ENCODE measurements at regions not wholly inside any gene's neighbourhood (a gene's known extent, or its start where the extent isn't known, plus 50 kb on each side); places are given as distances from the start of the nearest gene placed in this dataset.
"Not testable (repeated sequence)": the region's sequence is repeated elsewhere in the genome, so short reads cannot be mapped to it uniquely, and the experiment has no call there.

DNA sequence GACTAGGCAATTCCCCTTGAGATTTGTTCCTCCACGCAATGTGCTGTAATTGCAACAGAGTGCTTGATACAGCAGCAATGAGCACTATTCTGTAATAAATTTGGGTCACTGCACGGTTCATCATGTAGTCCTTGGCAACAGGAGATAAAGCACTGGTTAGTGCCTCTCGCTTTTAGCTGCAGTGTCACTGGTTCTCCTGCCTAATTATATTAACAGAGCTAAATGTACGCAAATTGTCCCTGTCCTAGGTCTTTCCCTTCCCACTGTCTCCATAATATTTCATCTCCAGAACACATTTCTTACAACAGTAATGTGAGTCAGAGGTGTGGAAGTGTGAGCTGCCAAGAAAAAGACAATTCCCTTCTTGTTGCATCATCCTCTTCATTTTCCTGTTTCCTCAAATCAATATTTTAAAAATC, 553.1 kb downstream of the ZNF608 start:
- no peak for DNase-seq (ENCODE audit: low read depth in 1 of 2, low spot score in 1 of 2)

DNA sequence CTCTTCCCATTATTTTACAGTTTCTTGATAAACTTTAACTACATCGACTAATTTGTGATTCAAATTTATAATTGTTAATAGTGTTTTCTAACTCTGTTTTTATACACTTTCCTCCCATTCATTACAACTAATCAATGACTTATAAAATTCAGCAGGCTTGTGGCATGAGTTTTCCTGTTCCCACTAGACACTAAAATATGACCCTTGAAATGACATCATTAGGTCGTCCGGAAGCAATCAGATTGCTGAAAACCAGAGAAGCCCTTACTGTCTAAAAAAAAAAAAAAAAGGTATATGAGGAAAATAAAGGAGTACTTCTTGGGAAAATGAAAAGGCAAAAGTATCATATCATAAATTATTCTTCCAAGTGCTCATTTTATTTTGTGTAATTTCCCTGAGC, 553.7 kb downstream of the ZNF608 start:
- DNase-seq (ENCODE audit: low read depth in 1 of 2, low spot score in 1 of 2): no peak

DNA sequence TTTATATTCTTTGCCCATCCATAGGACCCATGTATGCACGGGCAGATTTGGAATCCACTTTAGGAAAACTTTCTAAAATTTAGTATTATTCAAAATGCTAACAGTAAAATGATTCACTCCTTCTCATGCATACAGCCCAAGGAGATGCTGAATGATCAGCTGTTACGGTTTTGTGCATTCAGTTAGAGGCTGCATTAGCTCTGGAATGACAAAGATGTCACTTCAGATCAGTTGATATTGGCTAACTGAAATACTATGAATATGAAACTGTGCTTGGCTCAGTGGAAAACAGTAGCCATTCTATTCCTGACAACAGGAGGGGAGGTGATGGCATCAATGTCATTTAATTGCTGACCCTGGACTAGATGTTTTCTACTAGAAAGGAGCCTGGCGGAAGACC, 560.7 kb downstream of the ZNF608 start:
- DNase-seq (ENCODE audit: low read depth in 1 of 2, low spot score in 1 of 2): no peak

DNA sequence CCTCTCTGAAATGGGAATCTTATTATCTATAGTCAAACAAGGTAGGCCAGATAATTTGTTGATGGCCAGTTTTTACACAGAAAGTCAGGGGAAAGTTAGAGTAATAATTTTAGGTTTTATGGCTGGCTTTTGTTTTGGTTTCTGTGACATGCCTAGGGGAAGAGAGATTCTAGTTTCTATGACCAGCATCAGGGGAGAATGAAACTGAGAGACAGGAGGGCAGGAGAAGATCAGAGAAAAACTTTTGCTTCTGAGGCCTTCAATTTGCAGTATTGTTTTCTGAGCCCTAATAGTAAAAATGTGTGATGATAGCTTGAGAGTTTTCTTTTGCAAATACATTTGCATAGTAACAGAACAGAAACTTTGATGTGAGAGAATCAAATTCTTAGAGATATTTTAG, 564.3 kb downstream of the ZNF608 start:
- no peak for DNase-seq (ENCODE audit: low read depth in 1 of 2, low spot score in 1 of 2)

DNA sequence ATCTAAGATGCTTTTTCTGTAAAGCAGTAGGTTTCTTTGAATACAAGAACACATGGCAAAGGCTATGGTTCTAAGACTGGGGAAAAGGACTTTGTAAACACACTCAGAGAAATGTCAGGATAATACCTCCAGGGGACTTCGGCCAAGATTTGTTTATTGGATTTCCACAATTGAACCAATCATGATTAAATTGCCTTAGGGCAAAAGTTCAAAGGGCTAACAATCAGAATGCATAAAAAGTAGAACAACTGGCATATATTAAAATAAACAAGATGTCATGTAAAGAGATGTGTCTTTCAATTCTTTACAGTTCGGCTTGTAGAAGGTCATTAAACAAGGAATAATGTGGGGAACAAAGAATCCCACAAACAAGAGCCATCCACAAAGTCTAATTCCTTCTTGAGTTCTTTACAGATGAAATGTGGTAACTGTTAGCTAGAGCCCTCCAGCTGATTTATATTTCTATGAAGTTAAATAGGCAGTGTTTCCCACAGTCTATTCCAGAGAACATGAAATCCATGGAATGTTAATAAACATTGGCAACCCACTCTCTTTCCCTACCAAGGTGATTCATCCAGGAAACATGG, 565.5 kb downstream of the ZNF608 start:
- no peak for DNase-seq (ENCODE audit: low read depth in 1 of 2, low spot score in 1 of 2)

DNA sequence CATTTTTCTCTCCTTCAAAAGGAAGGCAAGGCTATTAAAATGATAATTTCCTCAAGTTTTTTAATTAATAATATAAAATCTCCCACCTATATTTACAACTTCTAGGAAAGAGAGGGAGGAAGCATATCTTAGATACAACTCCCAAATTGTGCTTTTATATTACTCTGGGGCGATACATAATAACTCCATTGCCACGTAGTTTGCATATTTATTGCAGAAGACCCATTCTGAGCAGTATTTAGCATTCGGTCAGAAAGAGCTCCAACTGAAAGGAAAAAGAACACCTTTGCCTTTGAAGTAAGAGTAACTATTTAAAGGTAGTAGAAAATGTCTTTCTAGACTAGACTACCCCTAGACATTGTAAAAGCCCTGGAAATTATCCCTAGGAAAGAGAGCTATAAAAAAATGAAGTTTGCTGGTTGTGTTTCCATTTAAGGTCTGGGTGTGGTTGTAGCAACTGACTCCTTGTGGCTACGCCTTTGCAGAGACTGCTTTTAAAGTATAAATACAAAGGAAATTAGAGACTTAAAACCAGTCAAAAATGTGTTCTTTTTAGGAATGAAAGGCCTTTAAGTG, 566.1 kb downstream of the ZNF608 start:
- DNase-seq (ENCODE audit: low read depth in 1 of 2, low spot score in 1 of 2): no peak

DNA sequence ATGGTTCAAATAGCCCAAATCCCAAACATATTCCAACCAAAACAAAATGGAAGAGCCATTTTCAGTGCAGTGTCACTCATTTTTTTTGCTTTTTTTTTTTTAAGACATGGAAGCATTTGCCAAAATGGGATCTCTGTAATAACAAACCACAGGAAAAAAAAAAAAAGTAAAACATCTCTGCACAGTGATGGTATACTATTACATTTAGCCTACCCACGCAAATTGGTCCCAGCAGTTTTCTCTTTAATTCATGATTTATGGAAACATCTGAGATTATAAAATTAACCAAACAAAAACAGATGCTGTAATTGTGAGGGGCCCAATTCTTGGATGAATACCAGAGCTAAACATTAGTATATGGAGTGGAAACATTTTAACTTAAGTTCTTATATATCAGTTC, 566.6 kb downstream of the ZNF608 start:
- DNase-seq (ENCODE audit: low read depth in 1 of 2, low spot score in 1 of 2): no peak

DNA sequence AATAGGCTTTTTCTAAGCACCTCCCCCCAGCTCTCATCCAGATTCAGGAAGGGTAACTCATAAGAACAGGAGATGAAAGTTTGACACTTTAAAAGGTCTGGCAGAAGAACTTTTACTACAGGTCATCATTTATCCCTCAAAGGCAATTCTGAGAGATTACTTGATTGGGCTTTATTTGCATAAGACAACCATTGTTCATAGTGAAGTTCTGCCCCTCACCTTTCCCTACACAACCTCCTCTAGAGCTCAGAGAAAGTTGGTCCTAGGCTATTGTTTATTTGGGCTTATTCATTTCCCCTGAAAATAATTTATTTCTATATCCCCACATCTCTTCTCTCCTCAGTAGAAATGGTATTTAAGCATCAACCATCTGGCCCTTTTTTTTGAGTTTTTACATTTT, 568.4 kb downstream of the ZNF608 start:
- DNase-seq (ENCODE audit: low read depth in 1 of 2, low spot score in 1 of 2): no peak

DNA sequence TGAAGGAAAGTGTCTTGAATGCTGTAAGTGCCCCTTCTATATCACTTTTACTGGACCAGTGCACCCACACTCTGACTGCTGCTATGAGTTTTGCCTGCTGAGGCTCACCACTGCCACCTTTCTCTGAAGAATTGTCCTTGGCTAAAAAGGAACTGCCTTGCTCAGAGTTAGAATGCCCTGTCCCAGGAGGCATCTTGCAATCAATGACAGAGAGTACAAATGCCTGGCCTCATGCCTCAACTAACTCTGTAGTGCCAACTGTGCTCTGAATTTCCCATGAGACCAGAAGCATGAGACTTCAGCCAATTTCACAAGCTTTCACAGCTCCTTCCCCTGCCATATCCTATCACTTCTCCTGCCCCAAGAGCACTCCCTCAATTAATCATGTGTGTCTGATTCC, 569.7 kb downstream of the ZNF608 start:
- DNase-seq (ENCODE audit: low read depth in 1 of 2, low spot score in 1 of 2): no peak

DNA sequence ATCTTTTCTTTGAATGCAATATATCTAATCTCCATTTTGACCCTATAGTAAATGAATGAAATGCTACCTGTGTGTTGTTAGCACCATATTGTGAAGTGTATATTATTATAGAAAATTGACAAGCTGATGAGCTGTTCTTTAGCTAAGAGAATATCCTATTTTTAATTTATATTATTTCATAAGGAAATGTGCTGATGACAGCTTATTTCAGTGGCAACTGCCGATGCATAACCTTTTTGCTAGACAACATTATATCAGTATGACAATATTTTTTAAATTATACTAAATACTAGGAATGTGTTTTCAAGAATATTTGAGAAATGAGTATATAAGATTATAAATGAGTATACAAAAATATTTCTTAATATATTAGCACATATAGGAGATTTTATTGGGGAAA, 573.1 kb downstream of the ZNF608 start:
- no peak for DNase-seq (ENCODE audit: low read depth in 1 of 2, low spot score in 1 of 2)

DNA sequence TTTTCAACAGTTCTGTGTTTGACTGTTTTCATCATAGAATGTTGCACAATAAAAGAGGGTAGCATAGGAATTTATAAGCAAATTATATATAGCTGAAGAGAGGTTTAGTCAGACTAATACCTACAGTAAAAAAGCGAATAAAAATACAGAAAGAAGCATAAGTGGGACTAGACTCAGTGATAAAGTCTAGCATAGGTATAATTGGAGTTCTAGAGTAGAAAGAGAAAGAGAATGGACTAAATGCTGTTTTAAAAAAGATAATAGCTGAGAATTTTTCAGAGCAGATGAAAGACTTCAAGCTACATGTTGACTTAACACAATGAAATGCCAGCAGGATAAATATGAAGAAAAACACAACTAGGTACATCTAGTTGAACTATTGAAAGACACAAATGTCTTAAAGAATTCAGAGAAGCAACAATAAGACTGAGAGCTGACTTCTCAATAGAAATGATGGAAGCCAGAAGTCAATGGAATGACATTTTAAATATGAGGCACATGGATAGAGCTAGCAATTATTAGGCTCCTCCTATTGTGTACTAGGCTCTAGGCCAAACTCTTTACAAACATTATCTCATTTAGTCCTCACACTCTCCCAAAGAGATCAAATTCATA, 573.9 kb downstream of the ZNF608 start:
- DNase-seq (ENCODE audit: low read depth in 1 of 2, low spot score in 1 of 2): no peak

DNA sequence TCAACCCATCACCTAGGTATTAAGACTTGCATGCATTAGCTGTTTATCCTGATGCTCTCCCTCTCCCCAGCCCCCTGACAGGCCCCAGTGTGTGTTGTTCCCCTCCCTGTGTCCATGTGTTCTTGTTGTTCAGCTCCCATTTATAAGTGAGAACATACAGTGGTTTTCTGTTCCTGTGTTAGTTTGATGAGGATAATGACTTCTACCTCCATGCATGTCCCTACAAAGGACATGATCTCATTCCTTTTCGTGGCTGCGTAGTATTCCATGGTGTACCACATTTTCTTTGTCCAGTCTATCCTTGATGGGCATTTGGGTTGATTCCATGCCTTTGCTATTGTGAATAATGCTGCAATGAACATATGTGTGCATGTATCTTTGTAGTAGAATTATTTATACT, 578.3 kb downstream of the ZNF608 start:
- not testable (repeated sequence) for DNase-seq (ENCODE audit: low read depth in 1 of 2, low spot score in 1 of 2)

DNA sequence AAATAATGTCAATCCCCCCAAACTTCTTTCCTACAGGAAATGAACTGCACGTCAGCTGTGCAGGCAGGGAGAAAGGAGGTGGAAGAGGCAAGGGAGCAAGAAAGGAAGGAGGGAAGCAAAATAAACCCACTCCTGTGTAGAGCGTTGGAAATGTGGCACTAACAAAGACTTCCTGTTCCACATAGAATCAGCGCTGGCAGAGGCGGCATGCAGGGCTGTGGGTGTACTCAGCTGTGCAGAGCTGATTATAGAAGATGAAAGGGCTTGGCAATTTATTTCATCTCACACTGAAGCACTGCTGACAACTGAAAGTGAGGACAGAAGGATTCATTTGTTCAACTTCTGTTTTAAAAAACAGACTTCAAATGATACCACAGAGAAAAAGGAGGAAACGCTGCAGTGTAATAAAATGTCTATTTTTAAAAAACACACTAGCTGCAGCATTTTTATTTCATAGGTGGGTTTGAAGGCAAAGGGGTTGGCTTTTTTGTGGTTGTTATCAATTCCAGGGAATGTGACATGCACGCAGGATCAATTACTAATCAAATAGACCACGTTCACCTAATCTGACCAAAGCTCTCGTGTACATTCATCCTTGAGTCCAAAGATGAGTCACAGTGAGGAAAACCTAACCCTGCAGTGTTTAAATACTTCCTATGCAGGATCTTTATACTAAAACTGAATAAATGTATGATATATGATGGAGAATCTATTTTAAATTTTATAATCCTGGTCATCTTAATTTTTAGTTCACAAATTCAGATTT, 583.5 kb downstream of the ZNF608 start:
- no peak for DNase-seq (ENCODE audit: low read depth in 1 of 2, low spot score in 1 of 2)

DNA sequence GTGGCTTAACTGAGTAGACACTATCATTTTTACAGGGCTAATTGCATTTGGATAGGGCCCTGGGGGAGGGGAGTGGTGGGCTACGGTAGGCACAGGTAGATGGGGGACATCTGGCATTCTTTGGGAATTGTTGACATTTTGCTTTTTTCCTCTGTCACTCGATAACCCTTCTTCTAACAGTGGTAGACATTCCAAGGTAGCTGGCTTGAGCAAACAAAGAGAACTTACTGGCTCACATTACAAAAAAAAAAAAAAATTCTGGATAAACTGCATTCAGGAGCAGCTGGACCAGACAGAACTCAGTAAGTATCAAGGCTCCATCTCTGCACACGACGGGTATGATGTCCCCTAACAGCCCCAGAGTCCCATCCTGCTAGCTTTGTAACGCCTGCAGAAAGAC, 585.2 kb downstream of the ZNF608 start:
- DNase-seq (ENCODE audit: low read depth in 1 of 2, low spot score in 1 of 2): no peak

DNA sequence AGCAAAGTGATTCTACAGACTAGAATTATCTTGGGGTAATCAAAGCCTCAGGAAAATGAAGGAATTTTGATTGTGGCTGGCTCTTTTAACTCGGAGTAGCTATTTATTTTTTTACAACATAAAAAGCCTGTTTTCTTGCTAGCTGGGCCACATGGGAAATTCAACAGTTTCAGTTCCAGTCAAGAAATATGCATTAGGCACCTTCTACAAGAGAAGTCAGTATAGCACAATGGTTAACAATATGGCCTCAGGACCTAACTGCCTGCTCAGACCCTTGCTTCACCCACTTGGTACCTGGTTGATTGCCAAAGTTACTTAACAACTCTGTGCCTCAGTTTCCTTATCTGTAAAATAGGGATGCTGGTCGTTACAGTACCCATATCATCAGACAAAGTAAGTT, 586.2 kb downstream of the ZNF608 start:
- DNase-seq (ENCODE audit: low read depth in 1 of 2, low spot score in 1 of 2): no peak

DNA sequence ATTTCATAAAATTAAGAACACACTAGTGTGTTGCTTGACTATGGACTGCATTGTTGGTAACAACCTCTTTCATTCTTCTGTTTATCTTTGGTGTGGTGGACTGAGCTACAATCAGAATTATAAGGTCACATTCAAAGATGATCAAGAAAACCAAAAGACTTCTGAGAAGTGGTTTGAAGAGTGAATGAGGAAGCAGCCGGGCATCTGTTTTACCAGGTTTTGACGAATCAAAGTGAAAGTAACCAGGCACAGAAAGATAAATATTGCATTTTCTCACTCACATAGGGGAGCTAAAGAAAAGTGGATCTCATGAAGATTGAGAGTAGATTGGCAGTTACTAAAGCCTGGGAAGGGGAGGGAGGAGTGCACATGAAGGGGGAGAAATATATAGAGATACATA, 589.1 kb downstream of the ZNF608 start:
- DNase-seq (ENCODE audit: low read depth in 1 of 2, low spot score in 1 of 2): no peak

DNA sequence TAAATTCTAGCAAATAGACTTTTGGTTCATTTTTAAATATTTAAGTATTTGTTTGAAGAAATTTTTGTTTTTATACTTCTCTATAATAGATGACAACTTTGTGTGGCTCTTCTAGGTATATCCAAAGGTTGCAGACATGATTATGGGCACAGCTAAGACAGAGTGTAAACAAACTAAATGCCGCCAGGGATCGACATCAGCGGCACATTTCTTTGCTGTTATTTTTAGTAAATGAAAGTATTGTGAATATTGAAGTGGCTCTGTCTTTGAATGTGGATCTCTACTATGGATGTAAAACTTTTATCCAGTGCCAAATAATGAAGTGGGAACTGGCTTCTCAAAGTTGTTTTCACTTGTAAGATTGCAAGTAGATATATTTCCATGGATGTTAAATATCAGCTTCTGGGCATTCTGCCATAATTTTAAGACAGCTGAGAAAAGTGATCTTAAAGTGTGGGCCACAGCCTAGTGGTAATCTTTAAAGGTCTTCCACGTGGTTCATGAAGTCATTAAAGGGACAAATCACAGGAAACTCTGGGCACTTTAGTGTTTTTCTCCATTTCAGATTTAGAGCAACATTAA, 589.9 kb downstream of the ZNF608 start:
- DNase-seq (ENCODE audit: low read depth in 1 of 2, low spot score in 1 of 2): no peak

DNA sequence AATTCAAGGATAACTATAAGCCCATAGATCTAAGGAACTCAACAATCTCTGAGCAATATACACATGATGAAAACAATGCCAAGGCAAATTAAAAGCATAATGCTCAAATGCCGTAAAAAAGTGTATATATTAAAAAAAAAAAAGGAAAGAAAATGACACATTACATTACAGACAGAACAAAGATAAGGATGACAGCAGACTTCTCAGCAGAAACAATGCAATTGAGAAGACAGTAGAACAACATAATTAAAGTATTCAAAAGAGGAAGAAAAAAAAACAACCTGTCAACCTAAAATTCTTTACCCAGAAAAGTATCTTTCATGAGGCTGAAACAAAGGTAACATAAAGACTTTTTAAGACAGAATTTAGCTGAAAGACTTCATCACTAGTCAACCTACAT, 591.7 kb downstream of the ZNF608 start:
- DNase-seq (ENCODE audit: low read depth in 1 of 2, low spot score in 1 of 2): no peak

DNA sequence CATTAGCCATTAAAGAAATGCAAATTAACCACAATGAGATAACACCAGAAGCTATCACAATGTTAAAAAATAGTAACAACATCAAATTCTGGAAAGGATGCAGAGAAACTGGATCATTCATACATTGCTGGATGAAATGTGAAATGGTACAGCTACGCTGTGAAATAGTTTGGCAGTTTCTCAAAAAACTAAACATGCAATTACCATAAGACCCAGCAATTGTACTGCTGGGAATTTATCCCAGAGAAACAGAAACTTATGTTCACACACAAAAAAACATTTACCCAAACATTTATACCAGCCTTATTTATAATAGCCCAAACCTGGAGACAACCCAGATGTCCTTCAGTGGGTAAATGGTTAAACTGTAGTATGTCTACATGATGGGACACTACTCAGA, 592.9 kb downstream of the ZNF608 start:
- DNase-seq (ENCODE audit: low read depth in 1 of 2, low spot score in 1 of 2): no peak

DNA sequence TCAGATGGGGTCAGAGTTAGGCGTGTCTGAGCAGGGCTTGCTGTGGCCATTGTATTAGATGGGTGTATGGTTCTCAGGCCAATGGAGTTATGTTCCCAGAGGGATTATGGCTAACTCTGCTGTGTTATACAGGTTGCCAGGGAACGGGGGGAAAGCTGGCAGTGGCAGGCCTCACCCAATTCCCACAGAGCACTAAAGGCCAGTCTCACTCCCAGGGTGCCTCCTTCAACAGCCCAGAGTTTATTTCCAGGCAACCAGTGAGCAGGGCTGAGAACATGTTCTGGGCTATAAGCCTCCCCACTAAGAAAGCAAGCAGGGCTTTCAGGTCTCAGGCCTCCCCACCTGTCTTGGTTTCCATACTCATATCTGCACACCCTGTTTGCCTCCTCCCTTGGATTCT, 597.9 kb downstream of the ZNF608 start:
- DNase-seq (ENCODE audit: low read depth in 1 of 2, low spot score in 1 of 2): no peak

DNA sequence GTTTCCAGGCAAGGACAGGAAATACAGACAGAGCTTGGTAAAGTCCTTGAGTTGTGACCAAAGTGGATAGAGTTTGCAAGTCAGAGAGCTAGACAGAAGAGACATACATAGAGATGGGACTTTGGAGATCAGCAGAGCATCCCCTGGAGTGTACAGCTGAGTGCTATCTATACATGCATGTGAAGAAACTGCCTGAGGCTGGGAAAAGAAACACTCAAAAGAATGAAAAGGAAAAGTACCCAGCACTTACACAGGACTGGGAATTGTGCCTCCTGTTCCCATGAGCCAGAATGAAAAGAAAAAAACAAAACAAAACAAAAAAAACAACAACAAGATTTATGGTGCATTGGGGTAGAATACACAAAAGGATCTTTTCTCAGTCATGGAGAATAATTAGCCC, 606.4 kb downstream of the ZNF608 start:
- DNase-seq (ENCODE audit: low read depth in 1 of 2, low spot score in 1 of 2): no peak

DNA sequence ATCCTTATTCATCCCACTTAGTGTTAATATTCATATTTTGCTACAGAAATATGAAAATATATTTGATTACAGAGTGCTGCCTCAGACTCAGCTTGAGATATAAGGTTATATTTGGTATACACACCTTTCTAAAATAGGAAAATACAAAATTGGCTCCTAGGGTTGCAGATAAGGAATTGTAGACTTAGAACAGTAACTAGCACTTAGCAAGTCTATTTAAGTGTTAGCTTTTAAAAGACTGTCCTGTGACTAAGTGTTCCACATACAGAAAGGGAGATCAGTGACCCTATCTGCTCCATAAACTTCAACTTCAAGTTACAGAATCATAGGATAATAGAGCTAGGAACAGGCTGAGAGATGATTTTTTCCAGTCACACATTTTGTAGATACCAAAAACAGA, 607.0 kb downstream of the ZNF608 start:
- no peak for DNase-seq (ENCODE audit: low read depth in 1 of 2, low spot score in 1 of 2)

All from activated T-helper 1 cell treated with anti-CD3 and anti-CD28 coated beads, Interleukin-2, amount 50 U/mL, for 16 hours (primary cell).